Loucy (cell line): ENCODE measurements at regions not wholly inside any gene's neighbourhood (a gene's known extent, or its start where the extent isn't known, plus 50 kb on each side); places are given as distances from the start of the nearest gene placed in this dataset.

Source experiments
- H2AFZ ChIP-seq: fragments of 200-600 bp; sonication (generic); 2 replicates; pipeline ENCODE4 v1.6.0; 2016; ENCODE audit warnings: antibody characterized with exemption, mild to moderate bottlenecking, low read length, moderate library complexity
- H3F3A ChIP-seq: fragments of 200-600 bp; 2 replicates; pipeline ENCODE4 v1.6.0; 2016; ENCODE audit warnings: antibody characterized with exemption, low read depth, mild to moderate bottlenecking
- H3K27me3 ChIP-seq: fragments of 200-600 bp; sonication (generic); 2 replicates; pipeline ENCODE4 v1.6.1; 2014; ENCODE audit warnings: low read length, mild to moderate bottlenecking; ENCODE audit not compliant: insufficient read depth, poor library complexity, severe bottlenecking
- H3K36me3 ChIP-seq: fragments of 200-600 bp; sonication (generic); 2 replicates; pipeline ENCODE4 v1.6.1; 2016; ENCODE audit warnings: low read length; ENCODE audit not compliant: insufficient read depth
- H3K4me1 ChIP-seq: fragments of 200-600 bp; sonication (generic); 2 replicates; pipeline ENCODE4 v1.5.1; 2014; ENCODE audit warnings: low read length, mild to moderate bottlenecking; ENCODE audit not compliant: insufficient read depth, poor library complexity, severe bottlenecking
- H3K4me2 ChIP-seq: fragments of 200-600 bp; sonication (generic); 2 replicates; pipeline ENCODE4 v1.6.0; 2014; ENCODE audit warnings: antibody characterized with exemption, low read length, low read depth, mild to moderate bottlenecking; ENCODE audit not compliant: poor library complexity, severe bottlenecking
- H3K4me3 ChIP-seq: fragments of 200-600 bp; sonication (generic); 2 replicates; pipeline ENCODE4 v1.5.1; 2014; ENCODE audit warnings: low read length, mild to moderate bottlenecking, mixed read lengths; ENCODE audit not compliant: poor library complexity, severe bottlenecking
- H3K79me2 ChIP-seq: fragments of 200-600 bp; sonication (generic); 2 replicates; pipeline ENCODE4 v1.6.1; 2014; ENCODE audit warnings: low read length; ENCODE audit not compliant: insufficient read depth
- H3K9ac ChIP-seq: fragments of 200-600 bp; sonication (generic); 2 replicates; pipeline ENCODE4 v1.6.0; 2014; ENCODE audit warnings: mild to moderate bottlenecking, low read depth, low read length, moderate library complexity; ENCODE audit not compliant: poor library complexity, severe bottlenecking
- H3K9me2 ChIP-seq: fragments of 200-600 bp; sonication (generic); replicated peaks from 2 replicates; pipeline ENCODE4 v1.6.1; 2016; ENCODE audit warnings: low read depth, low read length, mixed read lengths
- H3K9me3 ChIP-seq: fragments of 200-600 bp; sonication (generic); 2 replicates; pipeline ENCODE4 v1.6.1; 2014; ENCODE audit warnings: mild to moderate bottlenecking, antibody characterized with exemption, low read length, low read depth; ENCODE audit not compliant: insufficient read depth
- H4K20me1 ChIP-seq: fragments of 200-600 bp; sonication (generic); 2 replicates; pipeline ENCODE4 v1.6.0; 2014; ENCODE audit warnings: antibody characterized with exemption, low read length, mild to moderate bottlenecking; ENCODE audit not compliant: insufficient read depth, poor library complexity, severe bottlenecking
- CTCF ChIP-seq: fragments of 200-600 bp; sonication (generic); conservative IDR thresholded peaks from 2 replicates; pipeline ENCODE4 v1.5.1; 2014; ENCODE audit warnings: mild to moderate bottlenecking, antibody characterized with exemption, low read length
- EZH2phosphoT487 ChIP-seq: fragments of 200-600 bp; IDR thresholded peaks from 2 replicates; pipeline ENCODE4 v1.6.1; 2018; ENCODE audit warnings: antibody characterized with exemption, mild to moderate bottlenecking, moderate library complexity, borderline replicate concordance

- TF ChIP-seq CTCF (no peak), EZH2phosphoT487 (no peak)
- Histone ChIP-seq H3K36me3 (no peaks in the 10 kb centered on the region), H4K20me1 (no peaks in the 10 kb centered on the region), H3K9me2 (no peaks in the 10 kb centered on the region), H2AFZ (no peak overlapping the region), H3K4me1 (peaks cover 15% of the 10 kb centered on the region), H3K9me3 (no peaks in the 10 kb centered on the region), H3F3A (no peaks in the 10 kb centered on the region), H3K79me2 (no peaks in the 10 kb centered on the region), H3K4me2 (no peak overlapping the region), H3K9ac (no peak overlapping the region), H3K4me3 (no peak overlapping the region), H3K27me3 (no peaks in the 10 kb centered on the region)
Observed at GRCh38 chr1:229005097-229005496, 265.8 kb upstream of the RAB4A start.

GRCh38 chr1:229005556-229005955 is 265.4 kb upstream of the RAB4A start:
- Histone ChIP-seq H3F3A (no peaks in the 10 kb centered on the region), H3K9me2 (no peaks in the 10 kb centered on the region), H2AFZ (no peak overlapping the region), H3K4me1 (peaks cover 15% of the 10 kb centered on the region), H3K9me3 (no peaks in the 10 kb centered on the region), H3K79me2 (no peaks in the 10 kb centered on the region), H3K4me3 (no peak overlapping the region), H3K4me2 (no peak overlapping the region), H3K36me3 (no peaks in the 10 kb centered on the region), H3K27me3 (no peaks in the 10 kb centered on the region), H4K20me1 (no peaks in the 10 kb centered on the region), H3K9ac (no peak overlapping the region)
- TF ChIP-seq EZH2phosphoT487 (no peak), CTCF (no peak)

GRCh38 chr1:229006121-229006870 is 264.6 kb upstream of the RAB4A start:
- Histone ChIP-seq H3K4me1 (peaks cover 13% of the 10 kb centered on the region), H4K20me1 (no peaks in the 10 kb centered on the region), H3K79me2 (no peaks in the 10 kb centered on the region), H2AFZ (no peak overlapping the region), H3K27me3 (no peaks in the 10 kb centered on the region), H3K36me3 (no peaks in the 10 kb centered on the region), H3K9ac (no peak overlapping the region), H3F3A (no peaks in the 10 kb centered on the region), H3K4me3 (no peak overlapping the region), H3K9me2 (no peaks in the 10 kb centered on the region), H3K9me3 (no peaks in the 10 kb centered on the region), H3K4me2 (no peak overlapping the region)
- TF ChIP-seq EZH2phosphoT487 (no peak), CTCF (no peak)
